ENCODE measurements at regions not wholly inside any gene's neighbourhood (a gene's known extent, or its start where the extent isn't known, plus 50 kb on each side); places are given as distances from the start of the nearest gene placed in this dataset.

DNA sequence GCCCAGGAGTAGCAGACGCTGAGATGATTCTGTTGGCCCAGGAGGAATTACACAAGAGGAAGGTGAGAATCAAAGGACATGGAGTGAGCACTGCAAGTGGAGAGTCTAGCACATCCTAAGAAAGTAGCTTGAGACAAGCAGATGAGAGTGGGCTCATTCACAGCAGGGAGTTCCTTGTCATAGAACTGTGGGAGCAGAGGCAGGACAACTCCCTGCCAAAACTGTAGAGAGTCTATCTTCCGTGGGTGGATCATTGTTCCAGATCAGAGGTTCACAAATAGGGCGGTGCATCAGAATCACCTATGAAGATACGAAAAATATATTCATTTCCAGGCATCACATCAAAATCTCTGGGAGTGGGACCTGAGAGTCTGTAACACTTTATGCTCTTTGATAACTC, 288.9 kb upstream of the C16orf82 start:
- SMC1A ChIA-PET (ENCODE audit: uncharacterized antibody, unreplicated experiment), result no interaction called here
- no peak for DNase-seq (ENCODE audit: low read depth, low spot score)
- in situ Hi-C loops (cut with MboI), result no loop called here
- POLR2A ChIA-PET, result no interaction called here
- H3K4me1 ChIP-seq (ENCODE audit: control insufficient read depth, insufficient read depth, low read length), result no peaks in the 10 kb centered on the region
- H3K9me3 ChIP-seq (replicated peaks; ENCODE audit: control insufficient read depth, insufficient read depth, low read length), result no peaks in the 10 kb centered on the region
- no peak overlapping the region for H3K9ac ChIP-seq (ENCODE audit: control insufficient read depth, insufficient read depth, low read length)
- intact Hi-C loops (cut with micrococcal nuclease; ENCODE audit: unreplicated experiment), result no loop called here
- ATAC-seq, result no peak
- CTCF ChIA-PET, result no interaction called here
- H3K27ac ChIP-seq (ENCODE audit: control insufficient read depth, insufficient read depth), result no peak overlapping the region
- FAIRE-seq, result no peak
- no peaks in the 10 kb centered on the region for H3K79me2 ChIP-seq (ENCODE audit: control insufficient read depth, insufficient read depth, low read length)
- no peaks in the 10 kb centered on the region for H4K20me1 ChIP-seq (ENCODE audit: control insufficient read depth, insufficient read depth)
- RAD21 ChIA-PET (ENCODE audit: unreplicated experiment), result no interaction called here
- no peaks in the 10 kb centered on the region for H3K36me3 ChIP-seq (ENCODE audit: control insufficient read depth in 2 of 2, insufficient read depth in 2 of 2, low read length in 1 of 2)
- no peak overlapping the region for H2AFZ ChIP-seq (ENCODE audit: control insufficient read depth, low read depth, low read length)
- H3K4me3 ChIP-seq, result no peak overlapping the region
- H3K27me3 ChIP-seq (replicated peaks in 1 of 2; ENCODE audit: control insufficient read depth in 2 of 2, insufficient read depth in 2 of 2, low read length in 1 of 2), result no peaks in the 10 kb centered on the region
- 0% methylated on average over 4 of the region's 4 CpGs for WGBS (ENCODE audit: insufficient coverage, insufficient replicate concordance, low lambda C conversion rate, missing lambda C conversion rate)
- no peak overlapping the region for H3K4me2 ChIP-seq (ENCODE audit: control insufficient read depth, insufficient read depth)
- no TSS peak for BruUV-seq (replicated peaks)
- TF ChIP-seq, protein P1, sequence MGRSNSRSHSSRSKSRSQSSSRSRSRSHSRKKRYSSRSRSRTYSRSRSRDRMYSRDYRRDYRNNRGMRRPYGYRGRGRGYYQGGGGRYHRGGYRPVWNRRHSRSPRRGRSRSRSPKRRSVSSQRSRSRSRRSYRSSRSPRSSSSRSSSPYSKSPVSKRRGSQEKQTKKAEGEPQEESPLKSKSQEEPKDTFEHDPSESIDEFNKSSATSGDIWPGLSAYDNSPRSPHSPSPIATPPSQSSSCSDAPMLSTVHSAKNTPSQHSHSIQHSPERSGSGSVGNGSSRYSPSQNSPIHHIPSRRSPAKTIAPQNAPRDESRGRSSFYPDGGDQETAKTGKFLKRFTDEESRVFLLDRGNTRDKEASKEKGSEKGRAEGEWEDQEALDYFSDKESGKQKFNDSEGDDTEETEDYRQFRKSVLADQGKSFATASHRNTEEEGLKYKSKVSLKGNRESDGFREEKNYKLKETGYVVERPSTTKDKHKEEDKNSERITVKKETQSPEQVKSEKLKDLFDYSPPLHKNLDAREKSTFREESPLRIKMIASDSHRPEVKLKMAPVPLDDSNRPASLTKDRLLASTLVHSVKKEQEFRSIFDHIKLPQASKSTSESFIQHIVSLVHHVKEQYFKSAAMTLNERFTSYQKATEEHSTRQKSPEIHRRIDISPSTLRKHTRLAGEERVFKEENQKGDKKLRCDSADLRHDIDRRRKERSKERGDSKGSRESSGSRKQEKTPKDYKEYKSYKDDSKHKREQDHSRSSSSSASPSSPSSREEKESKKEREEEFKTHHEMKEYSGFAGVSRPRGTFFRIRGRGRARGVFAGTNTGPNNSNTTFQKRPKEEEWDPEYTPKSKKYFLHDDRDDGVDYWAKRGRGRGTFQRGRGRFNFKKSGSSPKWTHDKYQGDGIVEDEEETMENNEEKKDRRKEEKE (IDR thresholded peaks at IDR 0.05), result no peak
- no peak for TF ChIP-seq NR2F1 (conservative IDR thresholded peaks at IDR 0.05)
- TF ChIP-seq EED (IDR thresholded peaks at IDR 0.05; ENCODE audit: low read depth), result no peak
- TF ChIP-seq STAT1 (conservative IDR thresholded peaks at IDR 0.05), result no peak
- no peak for TF ChIP-seq ASH2L (IDR thresholded peaks at IDR 0.05; ENCODE audit: borderline replicate concordance, low read depth)
- no peak for TF ChIP-seq TAF1 (IDR thresholded peaks at IDR 0.05; ENCODE audit: borderline replicate concordance, low read depth, low read length)
- TF ChIP-seq, protein P2, sequence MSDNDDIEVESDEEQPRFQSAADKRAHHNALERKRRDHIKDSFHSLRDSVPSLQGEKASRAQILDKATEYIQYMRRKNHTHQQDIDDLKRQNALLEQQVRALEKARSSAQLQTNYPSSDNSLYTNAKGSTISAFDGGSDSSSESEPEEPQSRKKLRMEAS (IDR thresholded peaks at IDR 0.05; ENCODE audit: low read depth, low read length), result no peak
- no peak for TF ChIP-seq POU2F2 (IDR thresholded peaks at IDR 0.05; ENCODE audit: borderline replicate concordance, low read depth, low read length)
- TF ChIP-seq TARDBP (IDR thresholded peaks at IDR 0.05; ENCODE audit: borderline replicate concordance), result no peak
- TF ChIP-seq, protein P3, sequence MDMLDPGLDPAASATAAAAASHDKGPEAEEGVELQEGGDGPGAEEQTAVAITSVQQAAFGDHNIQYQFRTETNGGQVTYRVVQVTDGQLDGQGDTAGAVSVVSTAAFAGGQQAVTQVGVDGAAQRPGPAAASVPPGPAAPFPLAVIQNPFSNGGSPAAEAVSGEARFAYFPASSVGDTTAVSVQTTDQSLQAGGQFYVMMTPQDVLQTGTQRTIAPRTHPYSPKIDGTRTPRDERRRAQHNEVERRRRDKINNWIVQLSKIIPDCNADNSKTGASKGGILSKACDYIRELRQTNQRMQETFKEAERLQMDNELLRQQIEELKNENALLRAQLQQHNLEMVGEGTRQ (IDR thresholded peaks at IDR 0.05; ENCODE audit: borderline replicate concordance, low read depth, low read length), result no peak
- no peak for TF ChIP-seq GATAD2B (conservative IDR thresholded peaks at IDR 0.05; ENCODE audit: low read depth)
- TF ChIP-seq NFXL1 (IDR thresholded peaks at IDR 0.05; ENCODE audit: borderline replicate concordance), result no peak
- no peak for TF ChIP-seq CREB1 (IDR thresholded peaks at IDR 0.05; ENCODE audit: low read depth)
- TF ChIP-seq, protein P4, sequence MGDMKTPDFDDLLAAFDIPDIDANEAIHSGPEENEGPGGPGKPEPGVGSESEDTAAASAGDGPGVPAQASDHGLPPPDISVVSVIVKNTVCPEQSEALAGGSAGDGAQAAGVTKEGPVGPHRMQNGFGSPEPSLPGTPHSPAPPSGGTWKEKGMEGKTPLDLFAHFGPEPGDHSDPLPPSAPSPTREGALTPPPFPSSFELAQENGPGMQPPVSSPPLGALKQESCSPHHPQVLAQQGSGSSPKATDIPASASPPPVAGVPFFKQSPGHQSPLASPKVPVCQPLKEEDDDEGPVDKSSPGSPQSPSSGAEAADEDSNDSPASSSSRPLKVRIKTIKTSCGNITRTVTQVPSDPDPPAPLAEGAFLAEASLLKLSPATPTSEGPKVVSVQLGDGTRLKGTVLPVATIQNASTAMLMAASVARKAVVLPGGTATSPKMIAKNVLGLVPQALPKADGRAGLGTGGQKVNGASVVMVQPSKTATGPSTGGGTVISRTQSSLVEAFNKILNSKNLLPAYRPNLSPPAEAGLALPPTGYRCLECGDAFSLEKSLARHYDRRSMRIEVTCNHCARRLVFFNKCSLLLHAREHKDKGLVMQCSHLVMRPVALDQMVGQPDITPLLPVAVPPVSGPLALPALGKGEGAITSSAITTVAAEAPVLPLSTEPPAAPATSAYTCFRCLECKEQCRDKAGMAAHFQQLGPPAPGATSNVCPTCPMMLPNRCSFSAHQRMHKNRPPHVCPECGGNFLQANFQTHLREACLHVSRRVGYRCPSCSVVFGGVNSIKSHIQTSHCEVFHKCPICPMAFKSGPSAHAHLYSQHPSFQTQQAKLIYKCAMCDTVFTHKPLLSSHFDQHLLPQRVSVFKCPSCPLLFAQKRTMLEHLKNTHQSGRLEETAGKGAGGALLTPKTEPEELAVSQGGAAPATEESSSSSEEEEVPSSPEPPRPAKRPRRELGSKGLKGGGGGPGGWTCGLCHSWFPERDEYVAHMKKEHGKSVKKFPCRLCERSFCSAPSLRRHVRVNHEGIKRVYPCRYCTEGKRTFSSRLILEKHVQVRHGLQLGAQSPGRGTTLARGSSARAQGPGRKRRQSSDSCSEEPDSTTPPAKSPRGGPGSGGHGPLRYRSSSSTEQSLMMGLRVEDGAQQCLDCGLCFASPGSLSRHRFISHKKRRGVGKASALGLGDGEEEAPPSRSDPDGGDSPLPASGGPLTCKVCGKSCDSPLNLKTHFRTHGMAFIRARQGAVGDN (IDR thresholded peaks at IDR 0.05), result no peak
- TF ChIP-seq, protein P5, sequence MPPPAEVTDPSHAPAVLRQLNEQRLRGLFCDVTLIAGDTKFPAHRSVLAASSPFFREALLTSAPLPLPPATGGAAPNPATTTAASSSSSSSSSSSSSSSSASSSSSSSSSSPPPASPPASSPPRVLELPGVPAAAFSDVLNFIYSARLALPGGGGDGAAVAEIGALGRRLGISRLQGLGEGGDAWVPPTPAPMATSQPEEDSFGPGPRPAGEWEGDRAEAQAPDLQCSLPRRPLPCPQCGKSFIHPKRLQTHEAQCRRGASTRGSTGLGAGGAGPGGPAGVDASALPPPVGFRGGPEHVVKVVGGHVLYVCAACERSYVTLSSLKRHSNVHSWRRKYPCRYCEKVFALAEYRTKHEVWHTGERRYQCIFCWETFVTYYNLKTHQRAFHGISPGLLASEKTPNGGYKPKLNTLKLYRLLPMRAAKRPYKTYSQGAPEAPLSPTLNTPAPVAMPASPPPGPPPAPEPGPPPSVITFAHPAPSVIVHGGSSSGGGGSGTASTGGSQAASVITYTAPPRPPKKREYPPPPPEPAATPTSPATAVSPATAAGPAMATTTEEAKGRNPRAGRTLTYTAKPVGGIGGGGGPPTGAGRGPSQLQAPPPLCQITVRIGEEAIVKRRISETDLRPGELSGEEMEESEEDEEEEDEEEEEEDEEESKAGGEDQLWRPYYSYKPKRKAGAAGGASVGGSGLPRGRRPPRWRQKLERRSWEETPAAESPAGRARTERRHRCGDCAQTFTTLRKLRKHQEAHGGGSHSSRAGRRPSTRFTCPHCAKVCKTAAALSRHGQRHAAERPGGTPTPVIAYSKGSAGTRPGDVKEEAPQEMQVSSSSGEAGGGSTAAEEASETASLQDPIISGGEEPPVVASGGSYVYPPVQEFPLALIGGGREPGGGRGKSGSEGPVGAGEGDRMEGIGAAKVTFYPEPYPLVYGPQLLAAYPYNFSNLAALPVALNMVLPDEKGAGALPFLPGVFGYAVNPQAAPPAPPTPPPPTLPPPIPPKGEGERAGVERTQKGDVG (CRISPR knock-in tag; IDR thresholded peaks at IDR 0.05), result no peak

All from GM12878 (cell line).